GM12875 (cell line): ENCODE measurements at regions not wholly inside any gene's neighbourhood (a gene's known extent, or its start where the extent isn't known, plus 50 kb on each side); places are given as distances from the start of the nearest gene placed in this dataset.

ENCODE experiments used
- H3K4me3 ChIP-seq: one replicate; pipeline ENCODE4 v1.5.1; 2011; ENCODE audit warnings: low read depth, low read length, control low read depth
- TF ChIP-seq, protein P1 (sequence below): IDR thresholded peaks from 2 replicates; pipeline ENCODE4 v1.5.1; 2011; ENCODE audit warnings: low read depth, mild to moderate bottlenecking, control low read depth, inconsistent platforms, low read length, moderate library complexity, borderline replicate concordance; ENCODE audit not compliant: insufficient read depth

DNA sequence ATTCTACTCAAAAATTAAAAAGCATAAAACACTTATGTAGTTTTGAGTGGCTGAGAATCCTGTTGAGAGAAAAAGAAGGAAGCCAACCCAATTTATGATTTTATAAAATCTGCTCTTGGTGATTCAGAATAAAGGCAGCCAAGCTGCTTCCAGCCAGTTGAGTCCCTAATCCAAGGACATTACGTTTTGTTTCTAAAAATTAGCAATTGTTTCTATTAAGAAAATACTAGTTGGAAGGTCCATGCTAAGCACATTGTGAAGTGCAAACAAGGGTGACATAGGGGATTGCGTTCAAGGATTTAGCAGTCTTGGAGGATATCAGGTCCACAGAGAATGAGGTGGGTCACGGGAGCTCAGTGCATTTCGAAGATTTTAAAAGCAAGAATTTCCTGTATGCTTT is 987.7 kb downstream of the TYW1 start:
- TF ChIP-seq, protein P1, sequence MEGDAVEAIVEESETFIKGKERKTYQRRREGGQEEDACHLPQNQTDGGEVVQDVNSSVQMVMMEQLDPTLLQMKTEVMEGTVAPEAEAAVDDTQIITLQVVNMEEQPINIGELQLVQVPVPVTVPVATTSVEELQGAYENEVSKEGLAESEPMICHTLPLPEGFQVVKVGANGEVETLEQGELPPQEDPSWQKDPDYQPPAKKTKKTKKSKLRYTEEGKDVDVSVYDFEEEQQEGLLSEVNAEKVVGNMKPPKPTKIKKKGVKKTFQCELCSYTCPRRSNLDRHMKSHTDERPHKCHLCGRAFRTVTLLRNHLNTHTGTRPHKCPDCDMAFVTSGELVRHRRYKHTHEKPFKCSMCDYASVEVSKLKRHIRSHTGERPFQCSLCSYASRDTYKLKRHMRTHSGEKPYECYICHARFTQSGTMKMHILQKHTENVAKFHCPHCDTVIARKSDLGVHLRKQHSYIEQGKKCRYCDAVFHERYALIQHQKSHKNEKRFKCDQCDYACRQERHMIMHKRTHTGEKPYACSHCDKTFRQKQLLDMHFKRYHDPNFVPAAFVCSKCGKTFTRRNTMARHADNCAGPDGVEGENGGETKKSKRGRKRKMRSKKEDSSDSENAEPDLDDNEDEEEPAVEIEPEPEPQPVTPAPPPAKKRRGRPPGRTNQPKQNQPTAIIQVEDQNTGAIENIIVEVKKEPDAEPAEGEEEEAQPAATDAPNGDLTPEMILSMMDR, result no peak
- no peak overlapping the region for H3K4me3 ChIP-seq

DNA sequence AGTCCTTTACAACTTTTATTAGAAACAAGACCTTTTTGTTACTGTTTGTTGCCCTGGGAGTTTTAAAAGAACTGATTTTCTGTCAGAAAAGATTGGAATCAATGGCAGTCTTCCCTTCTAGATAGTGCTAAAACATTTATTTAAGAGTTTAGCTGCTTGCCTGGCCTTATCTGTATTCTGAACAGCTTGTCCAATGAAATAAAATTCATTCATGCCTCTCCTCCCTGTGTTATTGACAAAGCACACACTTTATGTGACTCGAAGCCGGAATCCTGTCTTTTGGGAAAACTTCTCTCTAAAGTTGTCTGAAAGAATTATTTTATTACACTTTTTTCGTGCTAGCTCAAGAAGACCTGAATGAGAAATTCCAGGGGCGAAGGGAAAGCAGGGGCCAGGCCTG is 992.5 kb downstream of the TYW1 start:
- TF ChIP-seq, protein P1, result no peak
- no peak overlapping the region for H3K4me3 ChIP-seq

DNA sequence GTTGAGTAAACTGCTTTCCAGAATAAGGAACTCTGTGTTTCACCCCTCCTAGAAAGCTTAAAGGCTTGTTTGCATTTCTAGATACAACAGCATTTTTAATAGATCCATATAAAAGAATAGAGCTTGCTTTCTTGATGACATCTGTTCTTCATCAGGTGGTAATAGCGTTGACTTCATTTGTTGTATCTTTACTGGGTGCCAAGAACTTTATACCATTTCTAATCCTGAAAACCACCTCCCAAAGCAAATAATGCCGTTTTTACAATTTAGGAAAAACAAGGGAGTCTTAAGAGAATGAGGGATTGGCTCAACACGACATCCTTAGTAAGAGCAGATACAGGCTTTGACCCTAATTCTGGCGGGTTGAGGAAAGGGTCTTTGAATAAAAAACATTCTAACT is 993.4 kb downstream of the TYW1 start:
- H3K4me3 ChIP-seq, result no peak overlapping the region
- TF ChIP-seq, protein P1, result no peak

DNA sequence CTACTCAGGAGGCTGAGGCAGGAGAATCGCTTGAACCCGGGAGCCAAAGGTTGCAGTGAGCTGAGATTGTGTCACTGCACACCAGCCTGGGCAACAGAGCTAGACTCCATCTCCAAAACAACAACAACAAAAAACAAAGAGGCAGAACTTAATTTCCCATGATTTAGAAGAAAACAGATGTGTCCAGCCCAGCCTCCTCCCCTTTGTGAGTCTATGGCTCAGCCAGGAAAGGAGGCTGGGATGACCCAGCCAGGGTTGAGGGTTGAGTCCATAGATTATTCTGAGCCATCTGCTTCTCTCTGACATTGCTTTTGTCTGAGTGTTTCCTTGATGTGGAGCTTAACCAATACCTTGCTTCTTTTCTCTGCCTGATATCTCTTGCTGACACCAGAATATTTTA is 994.1 kb downstream of the TYW1 start:
- TF ChIP-seq, protein P1, result no peak
- H3K4me3 ChIP-seq, result no peak overlapping the region

DNA sequence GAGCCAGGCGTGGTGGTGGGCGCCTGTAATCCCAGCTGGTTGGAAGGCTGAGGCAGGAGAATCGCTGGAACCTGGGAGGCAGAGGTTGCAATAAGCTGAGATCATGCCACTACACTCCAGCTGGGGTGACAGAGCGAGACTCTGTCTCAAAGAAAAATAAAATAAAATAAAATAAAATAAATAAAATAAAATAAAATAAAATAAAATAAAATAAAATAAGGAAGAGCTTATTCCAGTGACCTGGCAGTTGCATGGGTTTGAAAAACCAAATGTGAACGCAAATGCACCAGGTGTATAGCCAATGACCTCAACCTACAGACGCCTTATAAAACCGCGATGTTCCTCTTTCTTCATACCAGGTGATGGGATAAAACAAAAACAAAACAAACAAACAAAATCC is 995.7 kb downstream of the TYW1 start:
- TF ChIP-seq, protein P1, result no peak
- no peak overlapping the region for H3K4me3 ChIP-seq

DNA sequence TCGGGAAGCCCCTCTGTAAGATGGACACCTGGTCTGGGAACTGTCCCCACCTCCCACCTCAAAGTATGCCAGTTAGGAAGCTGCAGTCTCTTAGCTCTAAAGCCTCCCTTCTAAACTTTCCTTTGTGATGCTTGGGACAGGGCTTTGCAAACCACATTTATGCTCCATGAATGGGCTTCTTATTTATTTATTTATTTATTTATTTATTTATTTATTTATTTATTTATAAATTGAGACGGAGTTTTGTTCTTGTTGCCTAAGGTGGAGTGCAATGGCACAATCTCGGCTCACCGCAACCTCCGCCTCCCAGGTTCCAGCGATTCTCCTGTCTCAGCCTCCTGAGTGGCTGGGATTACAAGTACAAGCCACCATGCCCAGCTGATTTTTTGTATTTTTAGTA is 1009.4 kb downstream of the TYW1 start:
- TF ChIP-seq, protein P1, result no peak
- H3K4me3 ChIP-seq, result no peak overlapping the region

DNA sequence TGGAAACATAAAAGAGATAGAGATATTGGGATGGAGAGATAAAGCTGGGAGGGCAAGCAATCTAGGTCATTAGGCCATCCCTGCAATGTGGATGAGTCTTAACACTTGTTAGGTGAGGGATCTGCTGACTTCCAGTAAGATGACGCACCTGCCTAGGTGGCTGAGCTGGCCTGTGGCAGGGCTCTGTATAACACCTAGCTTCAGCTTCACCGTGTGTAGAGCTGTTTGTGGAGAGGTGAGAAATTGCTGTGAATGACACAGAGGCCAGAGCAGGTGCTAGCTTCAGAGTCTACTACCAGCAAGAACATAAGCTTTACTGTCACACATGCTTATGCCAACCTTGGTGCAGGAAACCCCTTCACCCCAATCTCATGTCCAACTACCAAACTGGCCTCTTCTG is 1010.0 kb downstream of the TYW1 start:
- TF ChIP-seq, protein P1, result no peak
- no peak overlapping the region for H3K4me3 ChIP-seq
